Neuronal stem cell (in vitro differentiated cells): ENCODE measurements at regions not wholly inside any gene's neighbourhood (a gene's known extent, or its start where the extent isn't known, plus 50 kb on each side); places are given as distances from the start of the nearest gene placed in this dataset.

Experiments
- DNase-seq: peaks from one replicate; pipeline ENCODE4 v3.0.0-alpha.2; 2013; ENCODE audit warnings: low spot score
- H2AFZ ChIP-seq: one replicate; pipeline ENCODE4 v1.6.1; 2013; ENCODE audit warnings: mild to moderate bottlenecking, low read length, inconsistent platforms
- H2AK5ac ChIP-seq: 2 replicates; pipeline ENCODE4 v1.6.1; 2013; ENCODE audit warnings: low read depth, mild to moderate bottlenecking, inconsistent platforms, low read length, moderate library complexity, mixed read lengths
- H2BK120ac ChIP-seq: 2 replicates; pipeline ENCODE4 v1.6.1; 2013; ENCODE audit warnings: low read depth, mild to moderate bottlenecking, inconsistent platforms, low read length, moderate library complexity, mixed read lengths
- H2BK12ac ChIP-seq: one replicate; pipeline ENCODE4 v1.6.1; 2013; ENCODE audit warnings: low read length, inconsistent platforms
- H2BK15ac ChIP-seq: 2 replicates; pipeline ENCODE4 v1.6.1; 2013; ENCODE audit warnings: mild to moderate bottlenecking, low read length, inconsistent platforms, mixed read lengths
- H2BK5ac ChIP-seq: one replicate; pipeline ENCODE4 v1.6.1; 2013; ENCODE audit warnings: inconsistent platforms, mild to moderate bottlenecking, low read length, moderate library complexity
- H3K14ac ChIP-seq: one replicate; pipeline ENCODE4 v1.6.1; 2013; ENCODE audit warnings: low read length, inconsistent platforms
- H3K18ac ChIP-seq: 2 replicates; pipeline ENCODE4 v1.6.1; 2013; ENCODE audit warnings: low read length, inconsistent platforms
- H3K23ac ChIP-seq: 2 replicates; pipeline ENCODE4 v1.6.1; 2013; ENCODE audit warnings: low read depth, mild to moderate bottlenecking, mixed read lengths, low read length, inconsistent platforms; ENCODE audit not compliant: poor library complexity
- H3K27ac ChIP-seq: replicated peaks from 3 replicates; pipeline ENCODE4 v1.5.1; 2013; ENCODE audit warnings: low read length, inconsistent platforms
- H3K27me3 ChIP-seq, 3 experiments: 2 replicates each; pipeline ENCODE4 v1.6.1; 2013; ENCODE audit warnings: low read length in 3 of 3, mild to moderate bottlenecking in 2 of 3, inconsistent platforms in 1 of 3, low read depth in 1 of 3, mixed read lengths in 1 of 3, moderate library complexity in 1 of 3; ENCODE audit not compliant: control insufficient read depth in 3 of 3, insufficient read depth in 3 of 3
- H3K36me3 ChIP-seq, 2 donors: replicated peaks in 1 of 2; 2 replicates each; pipeline ENCODE4 v1.6.1; 2013; ENCODE audit warnings: low read length in 2 of 2; ENCODE audit not compliant: control insufficient read depth in 2 of 2, insufficient read depth in 2 of 2
- H3K4ac ChIP-seq: 2 replicates; pipeline ENCODE4 v1.6.1; 2013; ENCODE audit warnings: inconsistent platforms, mild to moderate bottlenecking, low read length, moderate library complexity
- H3K4me1 ChIP-seq, 2 donors: 1 replicate in 1 of 2; 2 replicates in 1 of 2; pipeline ENCODE4 v1.6.1; 2013; ENCODE audit warnings: low read length in 2 of 2, low read depth in 1 of 2; ENCODE audit not compliant: control insufficient read depth in 2 of 2, insufficient read depth in 1 of 2
- H3K4me2 ChIP-seq: one replicate; pipeline ENCODE4 v1.6.1; 2013; ENCODE audit warnings: mild to moderate bottlenecking, low read length, inconsistent platforms; ENCODE audit not compliant: insufficient read depth, poor library complexity, severe bottlenecking
- H3K4me3 ChIP-seq, 2 donors: 2 replicates each; pipeline ENCODE4 v1.5.1; 2013; ENCODE audit warnings: low read length in 2 of 2, mild to moderate bottlenecking in 2 of 2, inconsistent platforms in 1 of 2, moderate library complexity in 1 of 2
- H3K79me1 ChIP-seq: one replicate; pipeline ENCODE4 v1.6.1; 2013; ENCODE audit warnings: low read depth, mild to moderate bottlenecking, inconsistent platforms, low read length, moderate library complexity
- H3K9ac ChIP-seq: one replicate; pipeline ENCODE4 v1.6.1; 2013; ENCODE audit warnings: mild to moderate bottlenecking, low read depth, low read length, inconsistent platforms; ENCODE audit not compliant: poor library complexity
- H3K9me3 ChIP-seq, 2 donors: replicated peaks in 1 of 2; 2 replicates each; pipeline versions ENCODE3 to v1.6.1; 2013; ENCODE audit warnings: low read length in 2 of 2, mild to moderate bottlenecking in 2 of 2, inconsistent platforms in 1 of 2, low read depth in 1 of 2, mixed read lengths in 1 of 2, moderate library complexity in 1 of 2; ENCODE audit not compliant: control insufficient read depth in 2 of 2, insufficient read depth in 1 of 2
- H4K8ac ChIP-seq: one replicate; pipeline ENCODE4 v1.6.1; 2013; ENCODE audit warnings: low read depth, mild to moderate bottlenecking, inconsistent platforms, low read length, moderate library complexity
- H4K91ac ChIP-seq: one replicate; pipeline ENCODE4 v1.6.1; 2013; ENCODE audit warnings: low read length, low read depth, mild to moderate bottlenecking, inconsistent platforms; ENCODE audit not compliant: poor library complexity
- WGBS, 2 donors: extraction: QIAGEN DNeasy Blood & Tissue Kit; methylation state at CpG; one replicate each; pipeline ENCODE4 v1.1.7; 2013; ENCODE audit warnings: missing lambda C conversion rate in 2 of 2, mixed read lengths in 1 of 2; ENCODE audit not compliant: insufficient read length in 2 of 2, insufficient replicate concordance in 1 of 2; ENCODE audit errors: extremely low coverage in 2 of 2; 5-methylcytosine and 5-hydroxymethylcytosine counted together

DNA sequence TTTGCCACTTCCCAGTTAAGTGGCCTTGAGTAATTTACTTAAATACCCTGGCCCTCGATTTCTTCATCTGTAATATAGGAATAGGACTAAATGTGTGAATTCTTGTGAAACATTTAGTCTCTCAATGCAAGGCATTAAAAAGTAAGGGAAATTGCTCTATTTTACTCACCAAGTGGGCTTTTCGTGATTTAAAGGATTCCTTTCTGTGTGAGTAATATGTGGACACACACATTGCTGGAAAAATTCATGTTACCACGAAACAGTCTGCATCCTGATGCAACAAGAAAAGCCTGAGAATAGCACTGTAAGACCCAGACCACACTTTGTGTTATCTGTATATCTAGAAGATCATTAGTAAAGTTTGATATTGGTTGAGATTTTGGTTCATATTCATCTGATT, 1243.0 kb upstream of the CDH9 start:
- Histone ChIP-seq H3K9me3 (no peaks in the 10 kb centered on the region), H2BK120ac (no peak overlapping the region), H2BK15ac (no peak overlapping the region), H3K4me3 (no peak overlapping the region), H2BK12ac (no peak overlapping the region), H4K8ac (no peak overlapping the region), H3K27ac (no peak overlapping the region), H3K4me1 (no peaks in the 10 kb centered on the region), H3K36me3 (no peaks in the 10 kb centered on the region), H3K18ac (no peak overlapping the region), H2AK5ac (no peak overlapping the region), H3K14ac (no peak overlapping the region), H2BK5ac (no peak overlapping the region), H3K79me1 (no peaks in the 10 kb centered on the region), H3K23ac (no peak overlapping the region), H3K4ac (no peak overlapping the region), H4K91ac (no peak overlapping the region), H3K27me3 (no peaks in the 10 kb centered on the region), H3K4me2 (no peak overlapping the region), H2AFZ (no peak overlapping the region), H3K9ac (no peak overlapping the region)
- no CpG with 5 or more reads among the region's 3 CpGs for WGBS, 2 donors
- DNase-seq = no peak

DNA sequence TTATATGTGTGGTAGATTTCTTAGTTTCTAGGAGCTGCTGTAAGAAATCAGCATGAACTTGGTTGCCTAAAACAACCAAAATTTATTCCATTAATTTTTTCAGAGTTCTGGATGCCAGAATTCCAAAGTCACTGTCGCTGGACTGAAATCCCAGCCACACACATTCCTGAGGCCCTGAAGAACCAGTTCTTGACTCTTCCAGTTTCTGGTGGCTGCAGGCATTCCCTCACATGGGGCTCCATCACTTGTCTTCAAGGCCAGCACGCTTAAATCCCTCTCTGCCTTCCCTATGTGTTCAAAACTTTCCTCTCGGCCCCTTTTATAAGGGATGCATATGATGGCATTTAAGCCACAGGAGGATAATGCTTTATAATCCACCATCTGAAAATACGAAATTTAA, 1237.5 kb upstream of the CDH9 start:
- Histone ChIP-seq H3K9me3 (no peaks in the 10 kb centered on the region), H4K8ac (no peak overlapping the region), H2BK15ac (no peak overlapping the region), H3K4me1 (no peaks in the 10 kb centered on the region), H3K4ac (no peak overlapping the region), H3K36me3 (no peaks in the 10 kb centered on the region), H3K18ac (no peak overlapping the region), H2AFZ (peak overlapping the region; percentile 39), H3K9ac (no peak overlapping the region), H3K27me3 (no peaks in the 10 kb centered on the region), H3K27ac (no peak overlapping the region), H2BK5ac (no peak overlapping the region), H2AK5ac (no peak overlapping the region), H3K23ac (no peak overlapping the region), H2BK120ac (no peak overlapping the region), H3K14ac (no peak overlapping the region), H3K79me1 (no peaks in the 10 kb centered on the region), H3K4me3 (no peak overlapping the region), H4K91ac (no peak overlapping the region), H2BK12ac (no peak overlapping the region), H3K4me2 (no peak overlapping the region)
- WGBS, 2 donors = no CpG with 5 or more reads among the region's 4 CpGs
- no peak for DNase-seq

DNA sequence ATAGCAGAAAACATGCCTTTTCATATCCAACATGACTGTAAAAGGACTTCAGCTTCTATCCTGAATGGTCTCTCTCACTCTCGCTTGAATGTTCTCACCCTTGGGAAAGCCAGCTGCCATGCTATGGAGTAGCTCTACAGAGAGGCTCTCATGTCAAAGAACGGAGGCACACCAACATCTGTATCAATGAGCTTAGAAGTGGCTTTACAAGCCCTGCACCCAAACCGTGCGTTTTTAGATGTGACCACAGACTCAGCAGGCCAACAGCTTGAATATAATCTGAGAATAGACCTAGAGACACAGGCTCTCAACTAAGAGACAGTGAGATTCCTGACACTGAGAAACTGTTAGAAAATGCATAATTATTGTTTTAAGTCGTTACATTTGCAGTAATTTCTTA, 1231.6 kb upstream of the CDH9 start:
- no peaks in the 10 kb centered on the region for H3K36me3 ChIP-seq
- no peaks in the 10 kb centered on the region for H3K4me1 ChIP-seq

DNA sequence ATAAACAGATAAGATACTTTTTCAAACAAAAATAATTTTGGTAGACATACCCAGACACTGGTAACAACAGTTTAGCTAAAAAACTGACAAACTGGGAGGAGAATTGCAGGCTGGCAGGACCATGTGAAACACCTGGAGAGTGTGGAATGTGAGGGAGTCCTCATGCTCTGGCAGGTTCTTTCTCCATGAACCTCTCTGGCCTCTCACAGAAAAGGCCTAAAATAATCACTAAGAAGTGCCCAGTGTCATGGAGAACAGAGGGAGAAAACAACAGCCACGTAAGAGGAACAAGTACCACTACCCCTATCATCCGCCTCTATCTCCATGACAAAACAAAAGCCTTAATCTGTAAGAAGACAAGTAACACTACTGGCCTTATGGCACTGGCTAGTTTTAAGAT, 1227.5 kb upstream of the CDH9 start:
- Histone ChIP-seq H2BK12ac (no peak overlapping the region), H3K14ac (no peak overlapping the region), H3K4me2 (no peak overlapping the region), H3K4ac (no peak overlapping the region), H3K9me3 (no peaks in the 10 kb centered on the region), H3K18ac (no peak overlapping the region), H3K27ac (no peak overlapping the region), H3K23ac (no peak overlapping the region), H2BK5ac (no peak overlapping the region), H3K79me1 (no peaks in the 10 kb centered on the region), H3K36me3 (no peaks in the 10 kb centered on the region), H3K9ac (no peak overlapping the region), H2AK5ac (no peak overlapping the region), H2BK120ac (no peak overlapping the region), H2BK15ac (no peak overlapping the region), H2AFZ (peak overlapping the region; percentile 56), H4K91ac (no peak overlapping the region), H3K4me1 (no peaks in the 10 kb centered on the region), H4K8ac (no peak overlapping the region), H3K27me3 (no peaks in the 10 kb centered on the region), H3K4me3 (no peak overlapping the region)
- DNase-seq = no peak
- WGBS, 2 donors = no CpG with 5 or more reads among the region's 2 CpGs

More for the DNA sequence above, 1231.6 kb upstream of the CDH9 start:
- H3K27me3 ChIP-seq = no peaks in the 10 kb centered on the region
- H2BK120ac ChIP-seq = no peak overlapping the region
- H3K9me3 ChIP-seq = no peaks in the 10 kb centered on the region
- no peak overlapping the region for H3K27ac ChIP-seq
- H3K79me1 ChIP-seq = no peaks in the 10 kb centered on the region
- no peak overlapping the region for H3K4me2 ChIP-seq
- WGBS, 2 donors = no CpG with 5 or more reads among the region's 5 CpGs
- no peak overlapping the region for H3K9ac ChIP-seq
- no peak overlapping the region for H3K4me3 ChIP-seq
- H4K91ac ChIP-seq = no peak overlapping the region
- H3K18ac ChIP-seq = no peak overlapping the region
- no peak overlapping the region for H2BK15ac ChIP-seq
- H2BK12ac ChIP-seq = no peak overlapping the region
- no peak overlapping the region for H2AK5ac ChIP-seq
- H4K8ac ChIP-seq = no peak overlapping the region
- H2BK5ac ChIP-seq = no peak overlapping the region
- H3K4ac ChIP-seq = no peak overlapping the region
- H3K14ac ChIP-seq = no peak overlapping the region
- H2AFZ ChIP-seq = peak overlapping the region; percentile 69
- H3K23ac ChIP-seq = no peak overlapping the region
- no peak for DNase-seq
